Middle frontal gyrus (tissue), 1 donor: ENCODE measurements at regions not wholly inside any gene's neighbourhood (a gene's known extent, or its start where the extent isn't known, plus 50 kb on each side); places are given as distances from the start of the nearest gene placed in this dataset.

Source experiments
- DNase-seq: peaks from one replicate; pipeline ENCODE4 v3.0.0-alpha.2; 2015; ENCODE audit warnings: low spot score; ENCODE audit errors: extremely low spot score

GRCh38 chr6:166728884-166729530, 102.0 kb upstream of the RPS6KA2 start:
- DNase-seq: no peak

- no peak for DNase-seq
These were observed 99.2 kb upstream of the RPS6KA2 start for GRCh38 chr6:166726201-166726600.

DNA sequence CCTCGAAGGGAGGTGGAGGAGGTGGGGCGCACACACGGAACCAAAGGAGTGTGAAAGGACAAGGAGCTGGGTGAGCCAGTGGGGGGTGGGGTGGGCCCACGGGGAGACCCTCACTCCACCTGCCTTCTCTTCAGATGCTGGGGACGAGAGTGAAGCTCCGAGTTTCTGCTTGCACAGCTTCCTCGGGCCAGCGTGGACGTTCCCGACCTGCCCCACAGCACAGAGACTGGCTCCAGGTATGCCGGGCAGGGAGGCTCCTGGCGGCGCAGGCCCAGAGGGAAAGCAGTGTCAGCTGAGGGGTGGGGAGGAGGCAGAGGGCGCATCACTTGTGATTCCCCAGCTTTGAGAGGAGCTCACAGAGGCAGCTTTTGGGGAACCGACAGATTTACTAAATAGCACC, 98.5 kb upstream of the RPS6KA2 start:
- no peak for DNase-seq

DNA sequence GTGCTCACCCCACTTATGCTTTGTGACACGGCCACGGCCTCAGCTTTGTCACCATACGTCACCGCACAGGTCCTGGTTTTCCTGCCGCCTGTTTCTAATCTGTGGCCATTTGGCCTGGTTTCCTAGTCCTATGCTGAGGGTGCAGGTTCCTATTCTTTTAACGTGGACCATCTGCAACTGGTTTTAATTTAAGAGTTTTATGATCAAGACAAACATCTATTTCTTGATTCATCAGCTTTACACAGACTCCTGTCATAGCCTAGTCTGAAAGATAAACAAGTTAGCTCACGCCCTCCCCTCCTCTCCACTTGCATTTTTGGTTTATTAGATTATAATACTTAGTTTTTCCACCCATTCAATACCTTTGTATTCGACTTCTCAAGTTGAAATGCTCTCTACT, 97.5 kb upstream of the RPS6KA2 start:
- DNase-seq: no peak

- no peak for DNase-seq
These were observed 95.7 kb upstream of the RPS6KA2 start for GRCh38 chr6:166722785-166723184.

DNA sequence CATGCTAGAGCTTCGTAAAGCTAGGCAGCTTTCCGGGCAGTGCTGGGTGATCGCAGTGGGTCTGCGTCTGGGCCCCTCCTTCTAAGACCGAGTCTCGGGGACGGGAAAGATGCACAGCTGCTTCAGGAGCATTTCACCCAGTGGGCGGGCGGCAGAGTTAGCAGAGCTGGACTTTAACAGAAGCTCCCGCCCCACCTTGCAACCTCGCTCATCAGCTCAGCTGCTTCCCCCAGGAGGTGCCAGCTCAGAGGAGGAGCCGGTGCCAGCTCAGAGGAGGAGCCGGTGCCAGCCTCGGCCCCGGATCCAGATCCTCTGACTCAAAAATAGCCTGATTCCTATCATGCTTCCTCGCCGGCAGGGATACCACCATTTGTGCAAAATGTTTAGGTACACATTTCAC, 94.5 kb upstream of the RPS6KA2 start:
- no peak for DNase-seq

DNA sequence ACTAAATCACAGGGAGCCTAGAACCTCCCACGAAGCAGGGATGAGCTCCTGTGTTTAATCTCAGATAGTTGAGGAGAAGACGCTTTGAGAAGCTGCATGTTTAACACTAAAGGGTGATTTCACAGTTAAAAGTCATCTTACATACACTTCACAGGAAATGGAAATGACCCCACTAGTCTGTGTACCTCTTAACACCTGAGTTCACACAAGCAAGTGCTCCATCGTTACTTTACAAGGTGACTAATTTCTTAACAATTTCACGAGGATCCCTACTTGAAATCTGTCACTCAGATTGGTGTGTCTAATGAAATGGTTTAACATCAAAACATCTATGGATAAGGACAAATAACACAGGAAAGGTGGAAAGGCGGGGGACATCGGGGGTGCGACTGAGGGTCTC, 93.8 kb upstream of the RPS6KA2 start:
- no peak for DNase-seq

- no peak for DNase-seq
These were observed 92.0 kb upstream of the RPS6KA2 start for GRCh38 chr6:166719019-166719418.

GRCh38 chr6:166718516-166718915, 91.5 kb upstream of the RPS6KA2 start:
- no peak for DNase-seq

- DNase-seq: no peak
These were observed 90.0 kb upstream of the RPS6KA2 start for GRCh38 chr6:166716910-166717617.

GRCh38 chr6:166715992-166716391, 88.9 kb upstream of the RPS6KA2 start:
- DNase-seq: no peak

GRCh38 chr6:166715065-166715464, 88.0 kb upstream of the RPS6KA2 start:
- DNase-seq: no peak

- no peak for DNase-seq
These were observed 87.5 kb upstream of the RPS6KA2 start for GRCh38 chr6:166714581-166714980.

DNA sequence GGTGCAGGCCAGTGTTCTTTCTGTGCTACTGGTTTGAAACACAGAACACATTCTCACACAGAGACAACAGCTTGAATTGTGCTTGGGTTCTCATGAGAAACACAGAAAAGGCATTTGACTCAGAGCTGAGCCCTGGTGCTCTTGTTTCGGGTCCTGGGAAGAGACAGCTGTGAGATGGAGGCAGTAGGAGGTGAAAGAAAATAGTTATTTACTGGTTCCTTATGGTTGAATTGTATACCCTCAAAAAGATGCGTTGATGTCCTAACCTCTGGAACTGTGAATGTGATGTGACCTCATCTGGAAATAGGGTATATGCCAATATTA, 87.1 kb upstream of the RPS6KA2 start:
- no peak for DNase-seq

GRCh38 chr6:166713434-166714186, 86.6 kb upstream of the RPS6KA2 start:
- no peak for DNase-seq

- no peak for DNase-seq
These were observed 85.5 kb upstream of the RPS6KA2 start for GRCh38 chr6:166712286-166713228.

DNA sequence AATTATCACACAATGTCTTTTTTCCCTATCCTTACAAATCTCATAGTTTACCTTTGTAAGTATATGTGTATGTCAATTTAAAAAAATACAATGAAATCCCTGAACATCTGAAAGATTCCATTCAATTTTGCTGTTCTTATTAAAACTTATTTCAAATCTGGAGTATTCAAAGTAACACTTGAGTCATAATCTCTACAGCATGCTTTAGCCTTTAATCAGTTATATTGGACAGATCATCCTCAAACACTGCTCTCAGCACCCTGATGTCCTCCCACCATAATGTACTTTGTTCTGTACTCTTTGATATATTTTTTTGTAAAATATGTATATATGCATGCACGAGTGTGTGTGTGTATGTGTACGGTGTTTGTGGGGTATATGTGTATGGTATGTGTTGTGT, 83.0 kb upstream of the RPS6KA2 start:
- no peak for DNase-seq

- DNase-seq: no peak
These were observed 81.4 kb upstream of the RPS6KA2 start for GRCh38 chr6:166708460-166708859.

GRCh38 chr6:166707045-166707444, 80.0 kb upstream of the RPS6KA2 start:
- no peak for DNase-seq

- DNase-seq: no peak
These were observed 78.0 kb upstream of the RPS6KA2 start for GRCh38 chr6:166705069-166705468.

- DNase-seq: no peak
These were observed 77.1 kb upstream of the RPS6KA2 start for GRCh38 chr6:166704171-166704570.
